HG02610 (cell line): ENCODE measurements at regions not wholly inside any gene's neighbourhood (a gene's known extent, or its start where the extent isn't known, plus 50 kb on each side); places are given as distances from the start of the nearest gene placed in this dataset.

Experiments
- ATAC-seq: cut with Tn5 transposase; IDR thresholded peaks from one replicate; pipeline ENCODE4 v1.9.1; 2021; ENCODE audit warnings: mild to moderate bottlenecking, moderate library complexity; ENCODE audit not compliant: unreplicated experiment

DNA sequence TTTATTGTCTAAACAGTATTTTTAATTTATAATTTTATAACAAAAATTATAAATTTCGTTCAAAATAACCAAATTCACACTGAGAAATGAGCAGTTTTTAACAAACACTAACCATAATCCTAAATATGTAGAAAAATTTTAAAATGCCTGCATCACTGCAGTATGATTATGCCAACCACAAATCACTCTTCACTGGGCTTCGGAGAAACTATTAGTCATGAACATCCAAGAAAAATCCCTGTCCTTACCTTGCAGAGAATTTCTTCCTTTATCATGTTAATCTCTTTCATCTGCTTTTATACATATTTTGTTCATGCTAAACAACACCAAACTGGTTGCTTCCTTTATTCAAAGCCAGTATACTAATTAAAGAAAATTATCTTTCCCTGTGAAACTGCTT lies 511.0 kb upstream of the ALCAM start:
- ATAC-seq = no peak

DNA sequence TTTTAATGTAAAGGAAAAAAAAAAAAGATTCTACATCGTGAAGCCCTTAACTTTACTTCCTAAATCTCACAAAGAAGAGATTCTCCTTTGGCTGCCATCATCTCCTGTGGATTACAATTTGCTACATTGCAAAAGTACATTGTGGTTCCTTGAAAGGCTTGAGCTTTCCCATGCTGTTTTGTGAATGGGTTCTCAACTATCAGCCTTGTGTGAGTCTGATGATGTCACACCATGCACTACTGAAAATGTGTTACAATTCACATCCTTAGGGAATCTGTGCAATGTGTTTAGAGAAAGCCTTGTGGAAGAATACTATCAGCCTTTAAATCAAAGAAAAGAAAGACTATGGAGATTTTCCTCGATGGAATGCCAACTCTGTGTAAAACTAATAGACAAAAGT lies 510.0 kb upstream of the ALCAM start:
- ATAC-seq = no peak

DNA sequence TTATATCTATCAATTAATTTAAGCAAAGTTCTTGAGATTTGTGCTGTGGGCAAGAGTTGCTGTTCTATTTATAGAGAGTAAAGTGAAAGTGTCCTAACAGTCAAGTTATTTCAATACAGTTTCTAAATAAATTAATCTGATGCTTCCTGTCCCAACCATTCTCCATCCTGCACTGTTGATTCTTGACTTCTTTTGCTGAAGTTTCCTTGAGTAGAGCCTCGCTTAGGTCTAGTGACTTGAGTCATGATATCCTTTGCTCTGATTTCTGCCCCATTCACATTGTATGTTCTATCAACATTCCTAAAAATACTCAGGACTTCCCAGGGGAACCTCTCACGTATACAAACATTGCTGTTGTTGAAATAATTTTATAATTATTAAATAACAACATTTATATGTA lies 498.4 kb upstream of the ALCAM start:
- no peak for ATAC-seq

DNA sequence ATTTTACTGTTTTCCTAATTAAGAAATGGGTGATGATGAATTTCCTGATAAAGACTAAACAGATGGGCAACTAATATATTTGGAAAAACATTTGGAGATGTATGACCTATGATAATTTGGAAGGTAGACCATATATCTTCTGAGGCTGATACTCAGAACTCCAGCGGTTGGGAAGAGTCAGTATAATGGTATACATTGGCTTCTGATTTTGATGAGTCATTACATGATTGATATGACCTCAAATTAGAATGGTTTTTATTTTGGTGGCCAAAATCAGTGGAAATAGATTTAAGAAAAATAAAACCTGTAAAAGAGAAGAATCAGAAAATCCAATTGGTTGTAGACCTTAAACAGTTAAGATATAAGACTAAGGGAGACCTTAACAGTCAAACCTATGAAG lies 496.4 kb upstream of the ALCAM start:
- no peak for ATAC-seq

DNA sequence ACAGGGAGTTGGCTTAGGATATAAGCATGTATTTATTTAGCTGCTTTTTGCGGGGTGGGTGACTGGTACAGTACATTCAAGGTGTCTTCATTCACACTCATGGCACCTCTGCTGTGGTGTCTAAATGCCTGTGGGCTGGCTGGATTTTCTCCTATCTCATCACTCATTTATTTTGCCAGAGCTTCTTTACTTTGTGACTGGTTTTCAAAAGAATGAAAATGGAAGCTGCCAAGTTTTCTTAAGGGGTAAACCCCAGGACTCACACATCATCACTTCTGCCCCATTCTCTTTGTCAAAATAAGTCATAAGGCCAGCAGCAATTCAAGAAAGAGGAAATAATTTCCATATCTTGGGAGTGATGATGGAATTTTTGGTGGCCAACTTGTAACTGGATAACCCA lies 493.4 kb upstream of the ALCAM start:
- ATAC-seq = no peak

DNA sequence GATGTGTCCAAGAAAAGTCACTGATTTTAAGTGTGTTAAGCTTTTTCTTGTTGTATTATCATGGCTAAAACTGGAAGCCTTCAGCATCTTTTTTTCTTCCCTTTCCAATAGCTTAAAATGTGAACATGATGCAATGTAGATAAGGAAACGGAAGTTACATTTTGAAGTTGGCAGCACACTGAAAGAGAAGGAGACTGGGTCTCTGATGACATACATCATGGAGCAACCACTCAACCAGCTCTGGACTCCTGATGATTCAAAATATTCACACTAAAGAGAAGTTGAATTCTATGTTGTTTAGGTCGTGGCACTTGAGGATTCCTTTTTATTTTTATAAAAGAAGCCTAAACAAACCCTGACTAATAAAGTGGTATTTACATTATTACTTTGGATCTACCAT lies 488.3 kb upstream of the ALCAM start:
- ATAC-seq = no peak

DNA sequence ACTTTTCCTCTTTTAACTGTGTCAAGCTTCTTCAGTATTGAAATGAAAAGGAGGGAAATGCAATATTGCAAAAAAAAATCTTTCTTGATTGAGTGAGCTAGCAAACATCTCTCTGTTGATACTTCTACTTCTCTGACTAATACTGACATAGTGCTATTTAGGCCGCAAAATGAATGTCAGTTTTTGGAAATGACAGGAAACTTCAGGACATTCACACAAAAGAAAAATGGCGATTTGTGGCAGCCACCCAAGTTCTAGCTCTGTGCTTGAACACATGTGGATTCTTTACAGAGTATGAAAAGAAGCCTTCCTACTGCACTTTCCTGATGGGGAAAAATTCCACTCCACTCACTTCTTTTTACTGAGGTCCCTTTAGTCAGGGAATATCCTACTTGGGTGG lies 486.8 kb upstream of the ALCAM start:
- no peak for ATAC-seq

DNA sequence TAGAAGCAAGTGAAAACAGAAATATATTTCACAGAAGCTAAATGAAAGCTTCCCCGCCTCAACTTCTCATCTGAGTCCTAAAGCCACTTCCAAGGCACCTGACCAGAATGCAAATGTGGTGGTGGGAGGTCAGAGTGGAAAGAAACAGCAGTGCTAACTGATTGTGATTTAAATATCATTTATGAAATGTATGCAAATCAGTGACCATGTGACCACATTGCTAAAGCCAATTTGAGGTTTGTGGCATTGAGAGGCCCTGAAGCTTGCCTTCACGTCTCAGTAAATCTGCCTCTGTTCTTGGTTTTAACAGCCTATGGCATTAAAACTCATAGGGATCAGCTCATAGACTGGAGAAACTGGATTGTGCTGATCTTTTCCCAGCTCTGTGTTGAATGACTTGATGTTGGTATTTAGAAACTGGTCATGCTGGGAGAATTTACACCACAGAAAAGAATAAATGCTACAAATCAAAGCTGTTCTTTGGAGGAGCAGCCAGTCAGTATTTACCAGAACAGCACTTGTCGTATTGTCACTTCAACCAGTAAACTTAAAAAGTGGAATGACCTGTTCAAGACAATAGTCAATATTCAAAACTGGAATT lies 481.4 kb upstream of the ALCAM start:
- ATAC-seq = peak; percentile 42

DNA sequence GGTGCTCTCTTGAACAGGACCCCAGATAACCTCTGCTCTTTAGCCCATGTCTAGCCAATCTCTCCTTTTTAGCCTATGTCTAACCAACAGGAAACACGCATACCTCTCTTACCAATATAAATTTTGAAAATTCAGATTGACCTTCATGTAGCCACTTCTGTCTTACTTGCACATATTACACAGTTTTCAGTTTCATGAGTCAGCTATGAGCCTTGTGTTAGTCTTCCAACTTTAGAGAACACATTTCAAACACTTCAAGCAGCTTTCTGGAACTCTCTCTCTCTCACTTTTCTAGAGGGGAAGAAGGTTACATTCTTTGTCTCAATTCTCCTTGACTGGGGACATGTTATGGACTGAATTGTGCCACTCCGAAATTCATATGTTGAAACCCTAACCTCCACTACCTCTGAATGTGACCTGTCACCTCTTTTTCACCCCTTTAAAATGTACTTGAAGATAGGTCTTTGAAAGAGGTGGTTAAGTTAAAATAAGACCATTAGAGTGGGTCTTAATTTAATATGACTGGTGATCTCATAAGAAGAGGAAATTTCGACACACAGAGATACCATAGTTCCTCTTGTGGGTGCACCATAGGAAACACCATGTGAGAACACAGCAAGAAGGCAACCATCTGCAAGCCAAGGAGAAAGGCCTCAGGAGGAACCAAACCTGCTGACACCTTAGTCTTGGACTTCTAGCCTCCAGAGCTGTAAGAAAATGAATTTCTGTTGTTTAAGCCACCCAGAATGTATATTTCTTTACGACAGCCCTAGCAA lies 480.3 kb upstream of the ALCAM start:
- ATAC-seq = peak; percentile 3

DNA sequence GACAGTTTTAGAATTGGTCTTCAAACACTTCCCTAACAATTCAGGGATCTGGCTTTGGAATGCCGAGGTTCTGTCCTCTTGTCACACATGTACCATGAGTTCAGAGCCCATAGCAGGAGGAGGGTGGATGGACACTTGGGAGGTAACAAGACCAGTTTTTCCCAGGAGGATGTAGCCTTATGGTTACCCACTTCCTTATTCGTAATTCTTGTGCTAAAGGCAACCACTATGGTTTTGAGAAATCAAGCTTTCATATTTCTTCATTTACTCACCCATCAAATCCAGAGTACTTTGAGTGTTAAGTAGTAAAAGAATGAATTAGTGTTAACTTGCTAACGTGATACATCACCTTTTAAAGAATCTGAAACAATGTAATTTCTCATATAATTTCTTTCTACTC lies 479.6 kb upstream of the ALCAM start:
- peak; percentile 34 for ATAC-seq

DNA sequence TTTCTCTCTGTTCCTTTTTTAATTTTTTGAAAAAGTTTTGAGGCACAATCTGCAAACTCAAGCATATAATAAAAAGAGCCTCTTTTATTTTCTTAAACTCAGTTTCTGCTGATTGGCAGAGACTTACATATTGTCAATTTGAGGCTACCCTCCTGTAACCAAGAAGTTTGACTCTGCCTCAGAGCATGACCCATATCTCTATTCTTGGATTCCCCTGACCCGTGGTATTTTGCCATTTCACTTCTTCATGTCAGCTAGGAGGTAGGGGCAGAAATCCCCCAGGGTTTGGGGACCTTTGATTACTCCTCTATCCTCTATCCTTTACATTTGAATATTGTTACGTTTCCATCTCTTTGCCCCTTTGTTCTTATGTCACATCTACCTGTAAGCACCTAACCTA lies 479.1 kb upstream of the ALCAM start:
- ATAC-seq = no peak

DNA sequence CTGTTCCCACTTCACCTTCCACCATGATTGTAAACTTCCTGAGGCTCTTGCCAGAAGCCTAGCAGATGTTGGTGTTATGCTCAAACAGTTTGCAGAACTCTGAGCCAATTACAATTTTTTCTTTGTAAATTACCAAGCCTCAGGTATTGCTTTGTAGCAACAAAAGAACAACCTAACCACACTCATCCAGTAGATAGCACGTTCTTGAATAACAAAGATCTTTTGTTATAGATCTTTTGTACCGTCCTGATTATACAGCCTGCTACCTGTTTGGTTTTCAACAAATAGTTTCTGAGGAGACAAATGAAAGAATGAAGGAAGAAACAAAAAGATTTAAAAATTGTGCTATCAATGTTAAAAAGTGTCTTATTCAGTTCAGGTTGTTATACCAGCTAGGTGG lies 474.7 kb upstream of the ALCAM start:
- no peak for ATAC-seq

DNA sequence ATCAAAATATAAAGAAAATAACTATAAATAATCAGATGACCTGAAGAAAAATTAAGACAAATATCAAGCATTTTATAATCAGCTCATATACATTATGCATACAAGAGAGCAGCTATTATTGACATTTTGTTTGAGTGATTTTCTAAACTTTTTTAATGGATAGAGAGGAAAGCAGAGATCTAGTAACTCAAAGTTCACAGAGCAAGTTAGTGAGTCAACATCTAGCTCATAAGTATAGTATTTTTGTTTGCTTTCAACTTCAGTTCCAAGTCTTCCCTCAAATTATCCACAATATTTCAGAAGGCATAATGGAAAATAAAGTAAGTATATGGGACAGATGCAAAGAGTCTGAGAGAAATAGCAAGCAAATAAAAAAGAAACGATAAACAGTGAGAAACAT lies 470.1 kb upstream of the ALCAM start:
- no peak for ATAC-seq

DNA sequence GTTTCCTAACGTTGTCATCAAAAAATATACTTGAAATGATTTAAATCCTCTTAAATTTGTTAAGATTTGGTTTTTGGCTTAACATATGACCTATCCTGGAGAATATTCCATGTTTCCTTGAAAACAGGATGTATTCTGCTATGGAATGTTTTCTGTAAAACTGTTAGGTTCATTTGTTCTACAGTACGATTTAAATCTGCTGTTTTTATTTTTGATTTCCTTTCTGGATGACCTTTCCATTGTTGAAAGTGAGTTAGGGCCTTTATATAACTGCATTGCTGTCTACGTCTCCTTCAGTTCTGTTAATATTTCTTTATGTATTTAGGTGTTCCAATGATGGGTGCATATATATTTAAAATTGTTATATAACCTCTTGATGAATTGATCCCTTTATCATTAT lies 465.3 kb upstream of the ALCAM start:
- ATAC-seq = no peak

DNA sequence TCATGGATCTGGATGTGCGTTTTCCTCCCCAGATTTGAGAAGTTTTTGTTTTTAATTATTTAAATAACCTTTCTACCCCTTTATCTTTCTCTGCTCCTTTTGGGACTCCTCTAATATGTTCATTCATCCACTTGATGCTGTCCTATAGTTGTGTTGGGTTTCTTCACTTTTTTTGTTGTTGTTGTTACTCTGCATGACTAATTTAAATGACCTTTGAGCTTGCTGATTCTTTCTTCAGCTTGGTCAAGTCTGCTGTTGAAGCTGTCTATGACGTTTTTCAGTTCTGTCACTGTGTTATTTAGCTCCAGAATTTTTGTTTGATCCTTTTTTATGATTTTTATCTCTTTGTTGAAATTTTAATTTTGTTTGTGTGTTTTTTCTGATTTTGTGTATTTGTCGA lies 463.6 kb upstream of the ALCAM start:
- no peak for ATAC-seq

DNA sequence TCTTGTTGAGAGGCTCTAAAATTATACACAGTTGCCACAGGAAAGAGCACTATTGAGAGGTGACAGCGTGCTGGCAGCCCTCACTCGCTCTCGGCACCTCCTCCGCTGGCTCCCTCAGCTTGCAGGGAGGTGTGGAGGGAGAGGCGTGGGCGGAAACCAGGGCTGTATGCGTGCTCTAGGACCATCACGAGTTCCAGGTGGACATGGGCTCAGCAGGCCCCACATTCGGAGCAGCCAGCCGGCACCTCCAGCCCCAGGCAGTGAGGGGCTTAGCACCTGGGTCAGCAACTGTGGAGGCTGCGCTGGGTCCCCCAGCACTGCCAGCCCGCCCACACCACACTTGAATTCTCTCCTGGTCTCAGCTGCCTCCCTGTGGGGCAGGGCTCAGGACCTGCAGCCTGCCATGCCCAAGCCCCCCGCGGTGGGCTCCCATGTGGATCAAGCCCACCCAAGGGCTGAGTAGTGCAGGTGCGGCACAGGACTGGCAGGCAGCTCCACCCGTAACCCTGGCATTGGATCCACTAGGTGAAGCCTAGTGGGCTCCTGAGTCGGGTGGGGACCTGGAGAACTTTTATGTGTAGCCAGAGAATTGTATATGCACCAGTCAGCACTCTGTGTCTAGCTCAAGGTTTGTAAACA lies 460.6 kb upstream of the ALCAM start:
- no peak for ATAC-seq

DNA sequence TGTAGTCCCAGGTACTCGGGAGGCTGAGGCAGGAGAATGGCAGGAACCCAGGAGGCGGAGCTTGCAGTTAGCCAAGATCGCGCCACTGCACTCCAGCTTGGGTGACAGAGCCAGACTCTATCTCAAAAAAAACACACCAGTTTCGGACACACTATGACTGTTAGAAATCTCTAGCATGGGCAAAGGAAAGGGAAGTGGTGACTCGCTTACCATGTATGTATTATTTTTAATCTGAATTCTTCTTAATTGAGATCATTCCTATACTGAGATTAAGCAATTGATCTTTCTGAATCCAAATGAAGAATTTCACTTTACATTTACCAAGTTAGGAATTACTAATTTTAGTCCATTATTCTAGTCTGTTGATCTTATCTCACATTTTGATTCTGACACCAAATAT lies 459.2 kb upstream of the ALCAM start:
- ATAC-seq = no peak

DNA sequence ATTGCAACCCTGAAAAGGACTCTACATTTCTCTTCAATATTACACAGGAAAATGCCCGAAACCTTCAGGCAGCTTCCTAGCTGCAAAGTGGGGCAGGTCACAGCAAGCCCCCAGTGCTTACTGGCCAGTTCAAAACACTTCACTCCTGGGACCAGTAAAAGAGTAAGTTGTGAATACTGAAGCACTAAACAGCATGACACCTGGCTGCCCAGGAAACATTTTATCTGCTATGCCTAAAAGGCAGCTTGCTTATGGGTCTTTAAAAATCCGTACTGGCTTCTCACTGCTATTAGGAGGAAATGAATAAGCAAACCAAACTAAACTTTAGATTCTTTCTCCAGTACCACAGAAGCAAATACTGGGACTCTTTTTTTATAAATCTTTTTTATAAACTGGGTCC lies 457.9 kb upstream of the ALCAM start:
- ATAC-seq = no peak

DNA sequence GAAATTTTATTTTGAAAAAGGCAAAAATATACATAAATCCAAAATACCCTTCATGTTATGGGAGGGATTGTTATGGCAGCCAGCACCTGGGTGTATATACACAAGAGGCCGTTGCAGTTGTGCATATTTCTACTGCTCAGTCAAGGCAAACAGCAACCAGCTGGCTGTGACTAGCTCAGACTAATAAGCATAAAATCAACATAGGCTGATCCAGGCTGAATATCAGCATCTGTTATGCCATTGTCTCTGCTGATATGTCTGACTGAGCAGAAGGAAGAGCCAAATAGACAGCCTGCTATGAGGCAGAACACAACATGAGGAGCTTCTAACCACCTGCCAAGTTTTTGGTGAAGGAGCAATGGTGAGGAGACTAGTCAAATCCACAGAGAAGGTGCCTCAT lies 457.5 kb upstream of the ALCAM start:
- no peak for ATAC-seq

DNA sequence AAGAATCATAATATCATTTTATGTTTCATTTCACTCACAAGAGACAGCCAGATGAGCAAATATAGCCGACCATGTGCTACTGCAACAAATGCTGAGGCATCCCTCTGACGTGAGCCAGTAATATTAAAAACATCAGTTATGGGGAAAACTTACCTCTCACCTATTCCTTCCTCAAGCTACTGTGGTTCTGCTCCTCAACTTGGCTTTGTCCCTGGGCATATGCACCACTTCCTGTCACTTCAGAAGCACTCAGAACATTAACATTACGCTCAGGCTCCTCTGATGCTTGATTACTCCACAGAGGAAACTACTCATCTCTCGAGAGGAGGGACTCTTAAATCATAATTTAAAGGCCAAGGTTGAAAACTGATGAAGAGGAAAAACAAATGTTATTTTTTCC lies 457.0 kb upstream of the ALCAM start:
- no peak for ATAC-seq

DNA sequence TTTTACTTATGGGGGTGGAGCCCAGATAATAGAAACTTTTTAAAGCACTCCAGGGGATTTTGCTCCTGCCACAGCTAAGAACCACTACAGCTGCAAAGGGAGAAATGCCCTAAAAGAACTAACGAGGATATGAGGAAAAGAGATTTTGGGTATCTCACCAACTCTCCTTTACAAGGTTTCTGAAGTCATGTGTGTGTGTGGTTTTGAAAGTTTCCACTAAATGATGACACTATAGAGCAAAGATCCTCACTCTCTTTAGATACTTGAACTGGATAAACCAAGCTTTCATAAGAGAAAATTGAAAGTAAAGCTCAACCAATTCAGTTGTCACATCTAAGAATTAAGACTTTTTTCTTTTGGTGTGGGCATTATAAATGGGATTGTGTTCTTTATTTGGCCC lies 455.3 kb upstream of the ALCAM start:
- no peak for ATAC-seq

DNA sequence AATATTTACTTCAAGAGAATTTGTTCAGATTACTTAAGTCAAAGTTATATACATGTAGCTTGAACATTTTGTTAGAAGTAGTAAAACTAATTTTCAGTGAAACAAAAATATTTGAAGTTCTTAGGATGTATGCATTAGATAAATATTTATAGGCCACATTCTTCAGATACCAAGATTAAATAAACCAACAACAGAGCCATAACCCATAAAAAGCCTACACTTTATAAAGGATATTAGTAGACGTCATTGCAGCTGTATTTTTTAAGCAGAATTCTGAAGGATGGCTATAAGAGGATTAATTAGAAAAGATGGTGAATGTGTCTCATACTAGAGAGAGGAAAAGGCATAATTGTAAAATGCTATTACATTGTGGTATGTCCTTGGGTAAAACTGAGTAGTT lies 449.7 kb upstream of the ALCAM start:
- no peak for ATAC-seq

DNA sequence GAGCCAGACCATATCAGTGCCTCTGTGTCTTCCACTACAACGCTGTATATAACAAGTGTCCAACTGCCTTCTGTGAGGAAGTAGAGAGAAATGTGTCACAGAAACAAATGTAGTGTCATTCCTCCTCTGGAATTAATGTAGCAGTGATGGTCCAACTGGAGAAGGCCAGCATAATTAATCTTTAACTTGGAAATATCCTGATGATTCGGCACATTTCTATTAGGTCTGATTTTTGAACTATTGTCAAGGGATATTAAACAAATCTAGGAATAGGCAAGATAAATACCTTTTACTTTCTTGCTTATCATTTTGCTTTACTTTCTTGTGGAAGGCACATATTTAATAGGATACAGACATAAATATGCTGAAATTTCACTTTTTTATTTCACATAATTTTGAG lies 446.2 kb upstream of the ALCAM start:
- ATAC-seq = no peak
